ENCODE measurements at regions not wholly inside any gene's neighbourhood (a gene's known extent, or its start where the extent isn't known, plus 50 kb on each side); places are given as distances from the start of the nearest gene placed in this dataset.

GRCh38 chr11:15807827-15808226 lies 548.5 kb downstream of the SOX6 start:
- DNase-seq (ENCODE audit: low read depth in 2 of 2), result no peak

GRCh38 chr11:15810082-15810481 lies 546.3 kb downstream of the SOX6 start:
- DNase-seq (ENCODE audit: low read depth in 2 of 2), result no peak

DNA sequence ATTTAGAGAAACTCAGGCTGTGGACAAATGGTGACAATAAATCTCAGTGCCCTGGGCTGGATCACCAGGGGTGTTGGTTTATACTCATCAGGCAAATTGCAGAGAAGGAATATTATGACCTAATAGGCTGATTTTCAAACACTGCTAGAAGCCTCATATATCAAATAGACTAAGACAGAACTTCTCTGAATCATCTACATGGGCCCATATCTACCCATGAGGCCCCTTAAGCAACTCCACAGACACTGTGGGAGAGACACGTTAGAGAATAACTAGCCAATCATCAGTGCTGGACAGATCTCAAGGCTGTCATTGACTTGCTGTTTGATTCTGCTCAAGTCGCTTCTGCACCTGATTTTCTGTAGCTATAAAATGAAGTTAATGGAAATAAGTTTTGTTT lies 545.8 kb downstream of the SOX6 start:
- no peak for DNase-seq (ENCODE audit: low read depth in 2 of 2)

GRCh38 chr11:15815246-15816195 lies 540.8 kb downstream of the SOX6 start:
- no peak for DNase-seq (ENCODE audit: low read depth in 2 of 2)

- no peak for DNase-seq (ENCODE audit: low read depth in 2 of 2)
Measured at GRCh38 chr11:15816260-15816871, 540.0 kb downstream of the SOX6 start.

DNA sequence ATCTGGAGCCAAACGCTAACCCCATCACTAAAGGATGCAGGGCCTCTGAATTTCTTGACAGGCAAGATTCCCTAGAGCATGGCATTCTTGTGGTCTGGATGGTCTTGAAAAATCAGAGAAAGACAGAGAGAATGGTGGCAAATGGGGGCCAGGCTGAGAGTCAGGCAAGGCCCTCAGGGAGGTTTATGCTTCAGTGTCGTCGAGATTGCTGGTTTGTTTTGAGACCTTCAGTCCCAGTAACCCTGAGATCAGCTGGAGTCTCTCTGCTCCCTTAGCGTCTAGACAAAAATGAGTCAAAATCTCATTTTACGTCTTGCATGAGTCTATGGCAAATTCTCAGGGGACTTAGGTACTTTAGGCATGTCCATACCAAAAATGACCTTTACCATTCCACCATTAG lies 539.3 kb downstream of the SOX6 start:
- no peak for DNase-seq (ENCODE audit: low read depth in 2 of 2)

DNA sequence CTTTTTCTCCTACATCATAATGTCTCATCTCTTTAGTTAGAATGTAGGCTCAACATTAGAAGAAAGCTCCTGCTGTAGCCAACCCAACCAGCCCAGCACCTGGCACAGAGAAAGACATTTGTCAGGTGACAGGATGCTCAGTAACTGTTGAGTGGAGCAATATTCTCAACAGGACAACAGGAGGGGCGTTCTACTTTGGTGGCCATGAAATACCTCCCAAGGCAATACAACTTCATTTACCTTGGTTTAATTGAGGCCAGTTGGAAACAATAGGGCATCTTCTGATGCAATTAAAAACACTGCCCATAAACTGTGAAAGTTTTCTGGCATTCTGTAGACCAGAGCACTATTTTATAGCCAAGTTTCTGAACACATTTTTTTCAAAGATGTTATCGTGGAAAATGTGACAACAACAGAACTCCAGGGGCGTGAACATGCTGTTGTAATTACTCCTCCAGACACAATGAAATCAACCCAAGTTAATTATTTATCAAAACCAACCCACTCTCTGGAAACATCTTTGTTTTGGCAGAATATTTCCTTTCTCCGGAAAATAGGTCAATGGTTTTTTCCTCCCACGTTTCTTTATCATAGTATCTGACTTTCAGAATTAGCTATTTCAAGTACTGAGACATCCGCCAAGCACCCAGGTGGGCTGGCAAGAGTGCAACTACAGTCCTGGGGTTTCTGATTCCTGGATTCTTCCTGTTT lies 538.1 kb downstream of the SOX6 start:
- DNase-seq (ENCODE audit: low read depth in 2 of 2), result no peak

DNA sequence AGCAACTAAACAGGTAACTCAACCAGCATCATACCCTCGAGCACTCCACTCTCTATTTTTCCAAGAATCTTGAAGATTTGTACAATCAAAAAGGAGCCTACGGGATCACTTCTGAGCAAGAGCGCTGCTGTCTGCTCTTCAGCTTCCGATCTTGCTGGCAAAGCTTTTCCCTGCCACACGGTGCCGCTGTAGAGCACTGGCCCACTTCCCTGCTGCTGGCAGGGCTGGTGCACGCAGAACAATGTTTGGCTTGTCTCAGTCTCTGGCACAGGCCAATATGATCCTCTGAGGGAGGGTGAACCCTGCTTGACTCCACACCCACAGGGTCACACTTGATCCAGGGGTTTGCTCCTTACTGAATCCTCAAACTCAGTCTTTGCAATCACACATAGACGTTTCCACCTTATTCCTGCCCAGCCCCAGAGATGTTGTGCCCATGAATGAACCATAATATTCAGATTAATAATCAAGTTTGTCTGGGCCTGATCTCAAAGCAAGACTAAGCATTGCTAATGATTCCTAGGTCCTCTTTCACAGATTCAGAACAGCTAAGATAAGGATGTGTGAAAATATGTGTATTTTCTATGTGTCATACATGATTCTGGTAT lies 536.6 kb downstream of the SOX6 start:
- DNase-seq (ENCODE audit: low read depth in 2 of 2), result no peak

GRCh38 chr11:15821451-15821850 lies 534.9 kb downstream of the SOX6 start:
- DNase-seq (ENCODE audit: low read depth in 2 of 2), result no peak

DNA sequence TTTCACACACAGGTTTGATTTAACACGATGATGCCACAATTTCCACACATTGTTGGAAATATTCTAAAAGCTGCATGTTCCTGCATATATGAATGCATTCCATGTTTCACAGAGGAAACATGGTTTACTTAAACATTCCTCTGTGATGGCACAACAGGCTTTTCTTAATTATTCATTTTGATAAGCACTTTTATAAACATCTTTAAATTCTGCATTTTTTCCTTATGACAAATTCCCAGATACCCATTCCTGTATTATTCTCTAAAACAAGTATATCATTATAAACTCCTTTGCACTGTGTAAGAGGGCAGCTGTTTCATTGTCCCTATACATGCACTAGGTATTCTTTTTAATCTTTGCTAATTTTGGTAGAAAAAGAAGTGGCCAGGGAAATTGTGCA lies 532.3 kb downstream of the SOX6 start:
- DNase-seq (ENCODE audit: low read depth in 2 of 2), result no peak

DNA sequence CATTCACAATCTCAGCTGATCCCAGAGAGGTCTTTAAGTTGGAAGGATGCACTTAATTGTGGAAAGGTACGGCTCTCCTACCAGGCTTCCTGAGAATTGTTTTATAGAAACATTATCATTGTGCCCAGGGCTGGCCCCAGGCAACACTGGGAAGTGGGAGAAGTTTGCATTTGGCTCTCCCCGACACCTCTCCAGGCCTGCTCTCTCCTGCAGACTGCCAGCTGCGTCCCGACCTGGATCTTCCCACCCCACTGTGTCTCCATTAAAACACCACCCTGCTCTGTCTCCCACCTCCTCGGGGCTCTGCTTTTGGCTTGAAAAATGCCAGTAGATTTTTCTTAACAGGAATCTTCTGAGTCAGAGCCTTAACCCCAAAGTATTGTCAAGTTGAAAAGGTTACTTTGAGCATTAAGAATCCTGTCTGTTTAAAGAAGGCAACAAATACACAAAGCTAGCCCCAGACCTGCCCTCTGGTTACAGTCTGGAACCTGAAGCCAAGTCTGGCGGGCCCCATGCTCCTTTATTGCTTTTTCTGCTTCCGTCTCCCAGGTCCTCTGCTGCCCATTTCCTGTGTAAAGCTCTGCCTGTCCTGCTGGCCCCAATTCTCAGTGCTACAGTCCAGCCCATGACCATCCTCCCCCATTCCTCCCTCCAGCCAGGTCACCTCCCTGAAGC lies 530.2 kb downstream of the SOX6 start:
- DNase-seq (ENCODE audit: low read depth in 2 of 2), result no peak

- DNase-seq (ENCODE audit: low read depth in 2 of 2), result no peak
Measured at GRCh38 chr11:15826826-15827225, 529.5 kb downstream of the SOX6 start.

- DNase-seq (ENCODE audit: low read depth in 2 of 2), result no peak
Measured at GRCh38 chr11:15828215-15828853, 528.0 kb downstream of the SOX6 start.

- no peak for DNase-seq (ENCODE audit: low read depth in 2 of 2)
Measured at GRCh38 chr11:15829312-15829711, 527.0 kb downstream of the SOX6 start.

DNA sequence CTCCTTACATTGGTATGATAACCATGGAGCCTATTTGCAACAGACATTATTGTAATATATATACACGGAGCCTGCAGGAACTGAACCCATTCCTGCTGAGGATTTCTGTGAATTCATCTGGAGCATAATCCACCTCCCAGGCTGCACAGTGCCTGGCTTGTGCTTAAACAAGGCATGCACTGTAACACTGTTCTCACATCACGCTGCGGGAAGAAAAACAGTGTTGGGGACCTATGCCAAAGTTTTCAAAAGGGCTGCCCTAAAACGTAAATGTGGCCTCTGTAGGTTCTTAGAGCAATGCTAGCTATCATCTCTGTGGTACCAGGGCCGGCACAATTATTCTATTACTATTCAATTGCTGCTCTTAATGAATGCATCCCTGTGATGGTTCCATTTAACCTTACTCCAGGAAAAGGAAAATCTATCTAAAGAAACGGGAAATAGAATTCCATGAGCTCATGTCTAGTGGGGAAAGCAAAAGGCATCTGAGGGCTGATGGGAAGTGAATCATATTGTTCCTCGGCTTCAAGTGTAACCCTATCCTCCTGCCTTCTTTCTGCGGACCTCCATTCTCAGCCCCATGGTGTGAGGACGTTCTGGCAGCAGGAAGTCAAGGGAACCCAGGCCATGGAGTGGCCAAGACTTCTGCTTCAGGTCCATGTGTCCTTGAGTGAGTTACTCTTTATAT lies 525.5 kb downstream of the SOX6 start:
- no peak for DNase-seq (ENCODE audit: low read depth in 2 of 2)

- DNase-seq (ENCODE audit: low read depth in 2 of 2), result no peak
Measured at GRCh38 chr11:15835788-15836411, 520.4 kb downstream of the SOX6 start.

DNA sequence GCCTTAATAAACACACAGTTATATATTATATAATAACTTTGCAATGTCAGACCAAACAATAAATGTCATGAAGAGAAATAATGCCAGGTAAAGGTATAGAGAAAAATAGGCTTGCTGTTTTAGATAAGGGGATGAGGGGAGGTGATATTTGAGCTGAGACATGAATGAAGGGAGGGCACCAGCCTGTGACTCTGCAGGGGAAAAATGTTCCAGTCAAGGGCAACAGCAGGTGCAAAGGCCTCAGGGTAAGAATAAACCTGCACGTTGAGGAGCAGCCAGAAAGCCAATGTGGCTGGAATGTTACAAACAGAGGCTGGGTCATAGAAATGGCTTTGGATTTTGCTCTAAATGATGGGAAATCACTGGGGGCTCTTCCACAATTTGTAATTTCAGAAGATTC lies 519.6 kb downstream of the SOX6 start:
- DNase-seq (ENCODE audit: low read depth in 2 of 2), result no peak

GRCh38 chr11:15837901-15838489 lies 518.4 kb downstream of the SOX6 start:
- DNase-seq (ENCODE audit: low read depth in 2 of 2), result no peak

DNA sequence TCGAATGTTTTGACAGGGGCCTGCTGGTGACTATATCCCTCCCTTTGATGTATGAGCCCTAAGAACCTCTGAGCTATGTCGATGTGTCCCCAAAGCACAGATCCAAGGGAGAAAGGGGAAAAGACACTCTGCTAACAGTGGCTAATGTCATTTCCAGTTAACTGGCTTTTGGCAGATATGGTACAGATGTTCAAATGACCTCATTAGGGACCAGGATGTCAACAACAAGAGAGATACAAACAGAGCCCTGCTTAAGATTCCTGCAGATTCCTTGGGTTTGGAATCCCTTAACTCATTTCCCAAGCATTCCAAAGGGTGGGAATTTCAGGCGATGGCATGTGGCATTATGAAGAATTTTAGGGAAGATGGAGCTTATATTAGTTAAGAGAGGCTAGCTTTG lies 517.3 kb downstream of the SOX6 start:
- no peak for DNase-seq (ENCODE audit: low read depth in 2 of 2)

- DNase-seq (ENCODE audit: low read depth in 2 of 2), result no peak
Measured at GRCh38 chr11:15840966-15841365, 515.4 kb downstream of the SOX6 start.

Measured in stimulated activated CD8-positive, alpha-beta memory T cell treated with anti-CD3 and anti-CD28 coated beads, Interleukin-7, amount 100 ng/mL, for 1 hour (primary cell).